ENCODE measurements at regions not wholly inside any gene's neighbourhood (a gene's known extent, or its start where the extent isn't known, plus 50 kb on each side); places are given as distances from the start of the nearest gene placed in this dataset.

GRCh38 chr4:35300996-35301774 is 943.1 kb downstream of the ARAP2 start:
- Histone ChIP-seq H3K4me1 (ENCODE audit: insufficient read depth, low read length, poor library complexity, severe bottlenecking) (no peaks in the 10 kb centered on the region), H3K27ac (ENCODE audit: low read depth, low read length, poor library complexity, severe bottlenecking) (no peak overlapping the region), H3K9me3 (ENCODE audit: low read length) (no peaks in the 10 kb centered on the region), H3K36me3 (ENCODE audit: insufficient read depth, low read length) (no peaks in the 10 kb centered on the region), H3K9me2 (ENCODE audit: insufficient read depth, low read length) (no peaks in the 10 kb centered on the region), H3K79me2 (ENCODE audit: insufficient read depth, low read depth, low read length) (no peaks in the 10 kb centered on the region), H3K4me2 (ENCODE audit: low read length) (no peak overlapping the region), H2AFZ (ENCODE audit: low read length) (no peak overlapping the region), H3K4me3 (ENCODE audit: low read depth, low read length, poor library complexity, severe bottlenecking) (no peak overlapping the region), H4K20me1 (ENCODE audit: insufficient read depth, low read length) (no peaks in the 10 kb centered on the region)
- no peak for DNase-seq (ENCODE audit: low spot score)
- ChIA-PET CTCF (ENCODE audit: unreplicated experiment) (no interaction called here), POLR2A (interaction anchor here (0.8 kb wide), 1 partner anchor 12 kb away, joined by 3 read pairs; no protein-coding TSS in a partner anchor)
- BruUV-seq (replicated peaks), result no TSS peak
- intact Hi-C loops (cut with micrococcal nuclease; ENCODE audit: unreplicated experiment), result no loop called here
- TF ChIP-seq CTCF (conservative IDR thresholded peaks at IDR 0.05; ENCODE audit: low read length), result no peak
- no peak for TF ChIP-seq EZH2phosphoT487 (IDR thresholded peaks at IDR 0.05; ENCODE audit: borderline replicate concordance, low read depth, low read length)

- ChIA-PET POLR2A (no interaction called here), CTCF (ENCODE audit: unreplicated experiment) (no interaction called here)
- no peak overlapping the region for H3K4me2 ChIP-seq (ENCODE audit: low read length)
- intact Hi-C loops (cut with micrococcal nuclease; ENCODE audit: unreplicated experiment), result no loop called here
- no peaks in the 10 kb centered on the region for H3K4me1 ChIP-seq (ENCODE audit: insufficient read depth, low read length, poor library complexity, severe bottlenecking)
- H3K9me3 ChIP-seq (ENCODE audit: low read length), result no peaks in the 10 kb centered on the region
- H4K20me1 ChIP-seq (ENCODE audit: insufficient read depth, low read length), result no peaks in the 10 kb centered on the region
- no peak overlapping the region for H2AFZ ChIP-seq (ENCODE audit: low read length)
- no peaks in the 10 kb centered on the region for H3K36me3 ChIP-seq (ENCODE audit: insufficient read depth, low read length)
- no peaks in the 10 kb centered on the region for H3K9me2 ChIP-seq (ENCODE audit: insufficient read depth, low read length)
- no TSS peak for BruUV-seq (replicated peaks)
- no peaks in the 10 kb centered on the region for H3K79me2 ChIP-seq (ENCODE audit: insufficient read depth, low read depth, low read length)
- no peak for TF ChIP-seq CTCF (conservative IDR thresholded peaks at IDR 0.05; ENCODE audit: low read length)
- no peak for TF ChIP-seq EZH2phosphoT487 (IDR thresholded peaks at IDR 0.05; ENCODE audit: borderline replicate concordance, low read depth, low read length)
- no peak overlapping the region for H3K4me3 ChIP-seq (ENCODE audit: low read depth, low read length, poor library complexity, severe bottlenecking)
- no peak overlapping the region for H3K27ac ChIP-seq (ENCODE audit: low read depth, low read length, poor library complexity, severe bottlenecking)
- DNase-seq (ENCODE audit: low spot score), result no peak
Observed at GRCh38 chr4:35315419-35315818, 928.9 kb downstream of the ARAP2 start.

GRCh38 chr4:35325908-35326453 is 918.3 kb downstream of the ARAP2 start:
- H3K27ac ChIP-seq (ENCODE audit: low read depth, low read length, poor library complexity, severe bottlenecking), result no peak overlapping the region
- H2AFZ ChIP-seq (ENCODE audit: low read length), result no peak overlapping the region
- no peaks in the 10 kb centered on the region for H3K4me1 ChIP-seq (ENCODE audit: insufficient read depth, low read length, poor library complexity, severe bottlenecking)
- no peak for DNase-seq (ENCODE audit: low spot score)
- intact Hi-C loops (cut with micrococcal nuclease; ENCODE audit: unreplicated experiment), result no loop called here
- no TSS peak for BruUV-seq (replicated peaks)
- no peak overlapping the region for H3K4me2 ChIP-seq (ENCODE audit: low read length)
- H3K9me3 ChIP-seq (ENCODE audit: low read length), result no peaks in the 10 kb centered on the region
- H3K79me2 ChIP-seq (ENCODE audit: insufficient read depth, low read depth, low read length), result no peaks in the 10 kb centered on the region
- POLR2A ChIA-PET, result interaction anchor here (0.6 kb wide), 1 partner anchor 20 kb away, joined by 4 read pairs; no protein-coding TSS in a partner anchor
- H3K4me3 ChIP-seq (ENCODE audit: low read depth, low read length, poor library complexity, severe bottlenecking), result no peak overlapping the region
- CTCF ChIA-PET (ENCODE audit: unreplicated experiment), result no interaction called here
- H4K20me1 ChIP-seq (ENCODE audit: insufficient read depth, low read length), result no peaks in the 10 kb centered on the region
- no peaks in the 10 kb centered on the region for H3K36me3 ChIP-seq (ENCODE audit: insufficient read depth, low read length)
- no peaks in the 10 kb centered on the region for H3K9me2 ChIP-seq (ENCODE audit: insufficient read depth, low read length)
- TF ChIP-seq CTCF (conservative IDR thresholded peaks at IDR 0.05; ENCODE audit: low read length), result no peak
- no peak for TF ChIP-seq EZH2phosphoT487 (IDR thresholded peaks at IDR 0.05; ENCODE audit: borderline replicate concordance, low read depth, low read length)
